ENCODE measurements at regions not wholly inside any gene's neighbourhood (a gene's known extent, or its start where the extent isn't known, plus 50 kb on each side); places are given as distances from the start of the nearest gene placed in this dataset.
"Not testable (repeated sequence)": the region's sequence is repeated elsewhere in the genome, so short reads cannot be mapped to it uniquely, and the experiment has no call there.

DNA sequence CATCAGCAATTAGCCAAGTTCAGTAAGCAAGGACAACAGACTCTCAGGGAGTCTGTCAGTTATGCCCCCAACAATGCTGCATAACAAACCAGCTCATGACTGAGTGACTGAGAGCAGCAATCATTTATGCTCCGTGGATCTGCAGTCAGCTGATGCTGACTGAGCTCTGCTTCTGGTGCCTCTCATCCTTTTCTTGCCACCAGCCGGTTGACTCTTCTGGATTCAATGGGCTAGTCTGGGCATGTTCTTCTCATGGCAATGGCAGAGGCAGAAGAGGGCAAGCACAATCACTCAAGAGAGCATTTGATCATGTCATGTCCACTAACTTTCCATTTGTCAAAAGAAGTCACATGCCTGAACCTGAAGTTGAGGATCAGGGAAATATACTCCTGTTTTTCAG lies 157.0 kb upstream of the NTRK2 start:
- no peak for FAIRE-seq

- FAIRE-seq = no peak
Measured at GRCh38 chr9:84513473-84513872, 156.1 kb upstream of the NTRK2 start.

DNA sequence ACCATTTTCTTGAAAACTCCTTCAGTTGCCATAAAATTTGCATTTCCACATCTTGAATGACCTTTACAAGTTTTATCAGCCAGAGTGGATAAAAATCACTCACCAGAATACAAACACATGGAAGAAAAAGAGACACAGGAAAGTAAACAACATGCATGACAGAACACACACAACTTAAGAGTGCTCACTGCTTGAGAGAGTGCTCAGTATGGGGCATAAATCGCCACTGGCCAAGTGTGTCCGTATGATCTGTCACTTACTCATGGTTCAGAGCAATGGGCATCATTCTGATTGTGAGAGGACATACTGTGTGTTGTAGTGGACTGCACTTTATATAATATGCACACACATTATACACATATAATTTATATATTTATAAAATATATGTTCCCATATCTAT lies 155.6 kb upstream of the NTRK2 start:
- no peak for FAIRE-seq

GRCh38 chr9:84514421-84514820 lies 155.1 kb upstream of the NTRK2 start:
- FAIRE-seq = no peak

DNA sequence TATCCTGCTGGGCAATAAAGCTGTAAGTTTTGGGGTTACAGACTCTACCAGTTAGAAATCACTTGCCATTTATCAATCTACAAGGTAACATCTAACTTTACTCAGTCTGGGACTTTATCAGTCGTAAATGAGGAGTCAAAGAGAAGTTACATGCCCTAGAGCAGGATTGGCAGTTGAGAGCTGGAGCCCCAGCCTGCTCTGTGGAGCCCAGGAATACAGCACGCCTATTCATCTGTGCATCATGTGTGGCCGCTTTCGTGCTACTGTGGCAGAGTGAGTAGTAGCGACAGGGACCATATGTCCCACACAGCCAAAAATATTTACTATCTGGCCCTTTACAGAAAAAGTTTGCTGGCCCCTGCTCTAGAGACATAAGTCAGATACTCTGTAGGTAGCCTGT lies 152.5 kb upstream of the NTRK2 start:
- no peak for FAIRE-seq

DNA sequence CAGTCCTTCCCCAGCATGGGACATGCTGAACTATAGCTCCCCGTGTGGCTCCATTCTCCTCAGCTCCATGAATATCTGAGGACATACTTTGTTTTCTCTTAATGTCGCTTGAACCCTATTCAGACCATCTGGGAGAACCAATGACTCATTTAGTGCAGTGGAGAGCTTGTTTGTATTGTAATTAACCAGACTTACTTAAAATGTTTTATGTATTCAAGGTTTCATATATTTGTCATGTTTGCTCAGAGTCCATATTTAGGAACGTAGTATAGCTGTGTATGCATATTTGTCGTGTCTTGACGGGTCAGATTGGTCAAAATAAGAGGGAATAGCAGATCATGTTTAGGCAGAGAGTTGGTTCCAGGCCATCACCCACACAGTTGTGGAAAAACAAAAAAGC lies 150.1 kb upstream of the NTRK2 start:
- FAIRE-seq = no peak

DNA sequence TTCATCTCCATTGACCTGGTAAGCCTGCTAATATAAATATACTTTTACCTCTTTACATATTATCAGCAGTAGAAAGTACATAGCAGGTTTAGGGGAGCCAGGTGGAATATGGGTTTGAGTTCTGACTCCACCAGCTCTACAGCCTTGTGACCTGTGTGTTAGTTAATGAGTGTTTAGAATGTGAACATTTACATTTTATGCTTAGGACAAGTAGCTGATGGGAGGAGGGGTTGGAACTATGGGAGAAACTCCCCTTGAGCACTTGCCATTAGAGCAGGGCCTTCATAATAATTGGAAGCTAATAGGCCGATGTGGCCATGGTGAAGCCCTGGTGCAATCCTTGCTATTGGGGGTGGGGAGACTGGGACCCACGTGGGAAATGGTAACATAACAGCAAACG lies 148.3 kb upstream of the NTRK2 start:
- no peak for FAIRE-seq

- not testable (repeated sequence) for FAIRE-seq
Measured at GRCh38 chr9:84526211-84526610, 143.3 kb upstream of the NTRK2 start.

DNA sequence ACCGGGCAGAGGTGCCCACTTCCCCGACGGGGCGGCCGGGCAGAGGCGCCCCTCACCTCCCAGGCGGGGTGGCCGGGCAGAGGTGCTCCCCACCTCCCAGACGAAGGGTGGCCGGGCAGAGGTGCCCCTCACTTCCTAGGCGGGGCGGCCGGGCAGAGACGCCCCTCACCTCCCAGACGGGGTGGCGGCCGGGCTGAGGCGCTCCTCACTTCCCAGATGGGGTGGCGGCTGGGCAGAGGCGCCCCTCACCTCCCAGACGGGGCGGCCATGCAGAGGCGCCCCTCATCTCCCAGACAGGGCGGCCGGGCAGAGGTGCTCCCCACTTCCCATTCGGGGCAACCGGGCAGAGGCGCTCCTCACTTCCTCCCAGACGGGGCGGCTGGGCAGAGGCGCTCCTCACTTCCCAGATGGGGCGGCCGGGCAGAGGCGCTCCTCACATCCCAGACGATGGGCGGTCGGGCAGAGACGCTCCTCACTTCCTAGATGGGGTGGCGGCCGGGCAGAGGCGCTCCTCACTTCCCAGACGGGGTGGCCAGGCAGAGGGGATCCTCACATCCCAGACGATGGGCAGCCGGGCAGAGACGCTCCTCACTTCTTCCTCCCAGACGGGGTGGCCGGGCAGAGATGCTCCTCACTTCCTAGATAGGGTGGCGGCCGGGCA lies 142.3 kb upstream of the NTRK2 start:
- not testable (repeated sequence) for FAIRE-seq

GRCh38 chr9:84535973-84536372 lies 133.6 kb upstream of the NTRK2 start:
- not testable (repeated sequence) for FAIRE-seq

GRCh38 chr9:84538879-84539278 lies 130.7 kb upstream of the NTRK2 start:
- FAIRE-seq = no peak

DNA sequence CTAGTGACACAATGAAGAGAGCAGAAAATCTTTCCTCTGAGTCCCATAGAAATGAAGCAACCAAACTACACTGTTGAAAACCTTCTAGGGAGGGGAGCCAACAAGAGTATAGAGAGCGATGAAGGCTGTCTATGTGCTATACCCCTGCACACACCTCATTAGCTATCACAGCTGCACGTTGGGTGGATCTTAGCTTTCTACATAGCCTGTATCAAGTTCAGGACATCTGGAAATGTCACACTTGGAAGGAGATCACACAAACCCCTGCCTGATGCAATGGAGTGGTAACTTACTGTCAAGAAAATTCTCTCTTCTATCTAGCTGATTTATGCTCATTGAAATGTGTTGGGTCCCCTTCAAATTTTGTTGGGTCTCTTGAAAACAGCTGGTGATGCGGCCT lies 127.0 kb upstream of the NTRK2 start:
- no peak for FAIRE-seq

DNA sequence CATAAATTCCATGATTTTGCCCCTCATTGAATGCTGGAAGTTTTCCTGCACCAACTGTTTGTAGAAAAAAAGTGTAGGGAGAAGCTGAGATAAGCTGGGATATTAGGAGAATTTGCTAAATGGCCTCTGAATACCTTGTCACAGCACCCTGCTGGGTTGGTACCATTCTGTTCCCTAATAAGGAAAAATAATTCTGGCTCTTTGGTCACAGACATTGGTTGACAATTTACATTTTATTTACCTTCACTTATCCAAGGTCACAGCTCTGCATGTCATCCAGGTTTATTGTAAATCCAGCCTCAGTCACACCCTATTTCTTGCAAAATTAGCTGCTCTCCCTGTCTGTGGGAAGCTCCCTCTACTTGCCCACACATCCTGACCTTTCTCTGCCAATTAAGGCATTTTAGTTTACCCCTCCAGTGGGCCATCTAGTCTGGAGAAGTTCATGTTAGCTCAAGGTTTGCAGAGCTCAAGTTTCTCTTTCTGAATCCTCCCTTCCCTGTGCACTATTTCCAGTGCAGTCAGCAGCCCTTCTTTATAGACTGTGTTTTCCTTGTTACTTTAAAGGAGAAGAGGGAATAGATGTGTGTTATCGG lies 115.4 kb upstream of the NTRK2 start:
- no peak for FAIRE-seq

DNA sequence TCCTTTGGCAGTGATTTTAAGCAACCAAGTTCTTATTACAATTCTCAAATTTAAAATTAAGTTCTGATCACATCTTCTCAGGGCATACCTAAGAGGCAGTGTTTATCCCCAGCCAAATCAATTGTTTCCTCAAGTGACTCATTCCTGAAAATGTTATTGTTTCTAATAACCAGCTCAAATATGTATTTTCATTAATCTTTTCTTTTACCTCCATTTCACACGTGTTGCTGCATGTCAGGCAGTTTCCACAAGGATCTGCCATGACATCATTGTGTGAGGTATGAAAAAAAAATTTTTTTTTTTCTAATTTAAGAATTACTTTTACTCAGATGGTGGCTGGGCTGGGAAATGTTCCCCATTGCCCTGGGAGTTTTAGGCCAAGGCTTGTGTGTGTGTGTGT lies 113.0 kb upstream of the NTRK2 start:
- no peak for FAIRE-seq

- FAIRE-seq = no peak
Measured at GRCh38 chr9:84557751-84558150, 111.8 kb upstream of the NTRK2 start.

GRCh38 chr9:84563691-84564090 lies 105.8 kb upstream of the NTRK2 start:
- FAIRE-seq = no peak

GRCh38 chr9:84567805-84568204 lies 101.7 kb upstream of the NTRK2 start:
- FAIRE-seq = no peak

- no peak for FAIRE-seq
Measured at GRCh38 chr9:84570482-84571154, 98.9 kb upstream of the NTRK2 start.

DNA sequence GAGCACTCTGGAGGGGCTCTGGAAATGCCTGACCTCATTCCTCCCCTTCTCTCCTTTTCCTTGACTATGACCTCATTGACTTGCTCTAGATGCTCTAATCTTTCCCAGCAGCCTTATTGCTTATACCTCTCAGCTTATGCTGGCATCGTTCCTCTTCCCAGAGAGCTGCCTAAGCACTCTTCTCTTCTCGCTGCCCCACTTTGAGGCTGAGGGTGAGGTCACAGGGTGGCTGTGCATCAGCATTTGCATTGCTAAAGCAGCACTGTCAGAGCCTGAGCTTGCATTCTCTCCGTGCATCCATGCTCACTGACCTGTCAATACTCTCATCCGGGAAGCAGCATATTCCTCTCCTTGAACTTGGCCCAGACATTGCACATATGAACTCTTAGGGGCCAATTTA lies 96.4 kb upstream of the NTRK2 start:
- FAIRE-seq = no peak

DNA sequence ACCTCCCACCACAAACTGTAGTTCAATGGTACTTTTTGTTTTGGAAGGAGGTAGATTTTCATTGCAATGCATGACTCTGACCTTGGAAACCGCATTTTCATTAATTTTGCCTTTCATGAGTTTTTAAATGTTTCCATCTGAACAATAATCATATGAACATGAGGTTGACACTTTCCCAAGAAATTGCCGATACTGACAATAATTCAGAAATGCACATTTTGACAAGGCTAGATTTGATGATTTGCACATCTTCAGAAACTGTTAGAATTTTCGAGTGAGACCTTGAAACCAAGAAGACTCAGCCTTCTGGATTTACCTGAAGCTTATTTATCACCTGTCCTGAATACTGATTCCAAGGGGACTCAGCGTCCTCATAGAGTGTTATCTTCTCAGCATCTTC lies 93.8 kb upstream of the NTRK2 start:
- FAIRE-seq = no peak

DNA sequence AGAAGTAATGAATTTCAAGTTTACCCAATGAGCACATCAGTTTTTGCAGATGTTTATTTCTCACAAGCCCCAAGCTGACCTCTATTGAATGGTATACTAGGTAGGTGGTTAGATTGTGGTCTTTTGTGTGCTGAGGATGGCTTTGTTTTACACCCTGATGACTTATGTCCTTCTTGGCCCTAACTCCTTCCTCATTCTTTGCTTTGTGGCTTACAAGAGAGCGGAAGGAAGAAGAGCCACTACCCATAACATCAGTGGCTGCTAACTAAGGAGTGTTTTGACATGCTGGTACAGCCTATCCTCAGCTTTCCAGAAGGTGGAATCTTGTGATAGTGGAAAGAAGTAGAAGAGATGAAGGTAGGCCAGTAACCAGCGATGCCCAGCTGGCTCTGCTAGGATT lies 85.7 kb upstream of the NTRK2 start:
- FAIRE-seq = no peak

- FAIRE-seq = no peak
Measured at GRCh38 chr9:84586662-84587061, 82.9 kb upstream of the NTRK2 start.

DNA sequence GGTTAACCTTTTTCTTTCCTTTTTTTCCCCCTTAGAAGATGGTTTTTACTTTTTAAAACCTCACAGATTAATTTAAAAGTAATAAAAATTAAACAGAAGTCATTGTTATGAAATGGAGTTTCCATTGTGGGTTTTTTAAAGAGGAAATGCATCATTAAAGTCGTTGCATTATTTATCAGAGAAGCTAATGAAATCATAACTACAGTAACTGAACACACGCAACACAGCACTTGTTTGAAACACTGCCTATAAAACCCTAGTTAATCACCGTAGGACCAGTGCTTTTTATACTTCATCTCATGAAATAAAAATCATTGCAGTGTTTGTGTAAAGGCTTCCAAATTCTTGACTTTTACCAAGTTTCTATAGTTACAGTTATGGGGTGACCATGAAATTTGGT lies 82.4 kb upstream of the NTRK2 start:
- FAIRE-seq = no peak

- FAIRE-seq = no peak
Measured at GRCh38 chr9:84589542-84589941, 80.0 kb upstream of the NTRK2 start.

DNA sequence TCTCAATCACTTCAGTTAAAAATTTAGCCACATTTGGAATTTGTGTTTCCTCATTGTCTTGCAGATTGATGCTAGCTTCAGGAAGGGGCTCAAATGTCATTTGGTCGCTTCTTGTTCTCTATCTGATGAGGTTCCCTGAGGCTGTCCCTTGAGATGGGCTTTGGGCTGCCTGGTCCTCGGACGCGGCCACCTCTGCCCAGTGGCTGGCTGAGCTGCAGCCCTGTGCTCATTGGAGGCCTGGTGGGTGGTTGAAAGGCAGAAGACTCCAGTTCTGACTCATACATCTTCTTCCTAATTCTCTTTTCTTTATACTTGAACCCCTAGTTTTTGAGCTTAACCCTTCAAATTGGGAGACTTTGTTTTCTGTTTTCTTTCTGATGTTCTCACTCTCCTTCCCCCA lies 78.8 kb upstream of the NTRK2 start:
- FAIRE-seq = no peak

Measured in G401.6 (cell line).